Stromal cell of bone marrow (primary cell): ENCODE measurements at regions not wholly inside any gene's neighbourhood (a gene's known extent, or its start where the extent isn't known, plus 50 kb on each side); places are given as distances from the start of the nearest gene placed in this dataset.

ENCODE experiments used
- DNase-seq: peaks from one replicate; pipeline ENCODE4 v3.0.0-alpha.2; 2012; ENCODE audit warnings: low read depth

- no peak for DNase-seq
Measured at GRCh38 chr7:41832941-41833340, 130.1 kb upstream of the INHBA start.

GRCh38 chr7:41830271-41830670 is 127.4 kb upstream of the INHBA start:
- DNase-seq: no peak

GRCh38 chr7:41828911-41829310 is 126.0 kb upstream of the INHBA start:
- DNase-seq: no peak

GRCh38 chr7:41826641-41827040 is 123.8 kb upstream of the INHBA start:
- DNase-seq: no peak

GRCh38 chr7:41825927-41826480 is 123.1 kb upstream of the INHBA start:
- DNase-seq: no peak

GRCh38 chr7:41824284-41824683 is 121.4 kb upstream of the INHBA start:
- DNase-seq: peak; percentile 91

- no peak for DNase-seq
Measured at GRCh38 chr7:41822259-41822817, 119.4 kb upstream of the INHBA start.

GRCh38 chr7:41821521-41822213 is 118.8 kb upstream of the INHBA start:
- DNase-seq: no peak

GRCh38 chr7:41820111-41820671 is 117.3 kb upstream of the INHBA start:
- DNase-seq: no peak

GRCh38 chr7:41819645-41820044 is 116.8 kb upstream of the INHBA start:
- DNase-seq: no peak

GRCh38 chr7:41818765-41819398 is 116.0 kb upstream of the INHBA start:
- DNase-seq: no peak

- DNase-seq: no peak
Measured at GRCh38 chr7:41817386-41817785, 114.5 kb upstream of the INHBA start.

- no peak for DNase-seq
Measured at GRCh38 chr7:41816111-41816510, 113.2 kb upstream of the INHBA start.

GRCh38 chr7:41814888-41815287 is 112.0 kb upstream of the INHBA start:
- no peak for DNase-seq

- no peak for DNase-seq
Measured at GRCh38 chr7:41813286-41813685, 110.4 kb upstream of the INHBA start.

- no peak for DNase-seq
Measured at GRCh38 chr7:41811941-41812340, 109.1 kb upstream of the INHBA start.

GRCh38 chr7:41809940-41810576 is 107.2 kb upstream of the INHBA start:
- no peak for DNase-seq

GRCh38 chr7:41809529-41809939 is 106.6 kb upstream of the INHBA start:
- DNase-seq: no peak

- no peak for DNase-seq
Measured at GRCh38 chr7:41809116-41809515, 106.2 kb upstream of the INHBA start.

GRCh38 chr7:41808541-41808940 is 105.7 kb upstream of the INHBA start:
- no peak for DNase-seq

- DNase-seq: no peak
Measured at GRCh38 chr7:41803569-41803968, 100.7 kb upstream of the INHBA start.

- no peak for DNase-seq
Measured at GRCh38 chr7:41796331-41796730, 93.4 kb upstream of the INHBA start.
